NCI-H146 treated with DMSO at 0.1 percent for 48 hours (cell line): ENCODE measurements at regions not wholly inside any gene's neighbourhood (a gene's known extent, or its start where the extent isn't known, plus 50 kb on each side); places are given as distances from the start of the nearest gene placed in this dataset.
"Not testable (repeated sequence)": the region's sequence is repeated elsewhere in the genome, so short reads cannot be mapped to it uniquely, and the experiment has no call there.

Experiments used
- DNase-seq: peaks from one replicate; lab custom pipeline; 2025; ENCODE audit not compliant: unreplicated experiment; lab: John Stamatoyannopoulos, UW

DNA sequence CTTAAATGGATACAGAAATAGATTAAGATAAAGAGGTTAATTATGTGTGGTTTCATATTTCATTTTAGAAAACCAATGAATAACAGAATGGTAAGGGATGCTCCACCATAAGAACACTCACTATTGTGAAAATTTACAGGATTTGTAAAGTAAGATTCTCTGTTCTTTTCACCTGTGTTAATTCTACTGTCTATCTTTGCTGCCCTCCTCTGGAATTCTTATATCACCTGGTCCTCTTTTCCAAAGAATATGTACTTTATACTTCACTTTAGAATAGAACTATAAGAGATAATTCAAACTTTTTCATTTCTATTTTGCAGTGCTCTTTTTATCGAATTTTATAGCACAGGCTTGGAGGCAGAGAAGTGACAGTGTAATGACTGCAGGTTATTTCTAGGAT, 213.4 kb downstream of the LURAP1L start:
- no peak for DNase-seq

DNA sequence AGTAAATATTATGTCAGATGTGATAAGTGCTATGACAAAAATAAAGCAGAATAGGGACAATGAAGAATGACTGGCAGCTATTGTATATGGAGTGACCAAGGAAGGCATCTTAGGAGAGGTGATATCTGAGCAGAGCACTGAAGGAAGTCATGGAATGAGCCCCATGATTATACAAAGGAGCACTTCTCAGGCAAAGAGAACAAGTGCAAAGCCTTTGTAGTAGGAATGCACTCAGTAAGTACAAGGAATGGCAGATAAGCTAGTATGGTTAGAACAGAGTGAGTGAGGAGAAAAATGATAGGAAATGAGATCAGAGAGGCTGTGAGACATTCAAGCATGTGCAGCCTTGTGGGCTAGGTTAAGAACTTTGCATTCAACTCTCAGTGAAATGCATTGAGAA, 214.8 kb downstream of the LURAP1L start:
- no peak for DNase-seq

DNA sequence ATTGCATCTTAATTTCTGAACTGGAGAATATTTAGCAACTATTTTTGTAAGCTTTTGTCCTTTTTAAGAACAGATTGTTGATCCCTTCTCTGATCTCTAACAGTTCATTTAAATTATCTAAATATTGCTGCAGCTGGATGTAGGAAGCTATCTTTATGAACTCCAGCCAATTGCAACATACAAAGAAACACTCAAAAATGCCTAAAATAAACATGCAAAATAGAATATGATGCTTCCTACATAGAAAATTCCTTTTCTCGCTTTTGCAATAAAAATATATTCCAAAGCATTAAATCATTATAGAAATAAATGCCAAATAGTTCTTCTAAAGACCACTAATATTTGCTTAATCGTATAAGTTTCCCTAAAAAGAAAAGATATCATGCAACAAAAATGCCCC, 218.6 kb downstream of the LURAP1L start:
- no peak for DNase-seq

GRCh38 chr9:12997009-12997408, 222.2 kb downstream of the LURAP1L start:
- DNase-seq = no peak

GRCh38 chr9:13001989-13002580, 227.3 kb downstream of the LURAP1L start:
- DNase-seq = no peak

DNA sequence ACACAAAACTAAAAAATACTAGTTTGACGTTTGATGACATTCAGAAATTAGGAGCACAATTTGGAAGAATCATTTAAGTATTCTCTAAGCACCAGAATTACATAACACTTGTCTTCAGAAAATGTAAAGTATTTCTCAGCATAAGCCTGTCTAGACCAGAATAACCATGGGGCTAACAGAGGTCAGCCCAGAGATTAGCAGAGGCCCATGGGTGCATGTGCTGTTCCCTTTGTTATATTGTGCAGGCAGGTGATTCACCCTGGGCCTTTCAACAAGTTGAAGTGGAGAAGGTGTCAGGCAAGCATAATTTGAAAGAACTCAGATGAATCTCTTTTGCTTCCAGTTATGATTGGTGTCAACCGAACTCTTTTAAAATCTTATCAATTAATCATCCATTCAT, 227.9 kb downstream of the LURAP1L start:
- no peak for DNase-seq

GRCh38 chr9:13009871-13010270, 235.1 kb downstream of the LURAP1L start:
- no peak for DNase-seq

DNA sequence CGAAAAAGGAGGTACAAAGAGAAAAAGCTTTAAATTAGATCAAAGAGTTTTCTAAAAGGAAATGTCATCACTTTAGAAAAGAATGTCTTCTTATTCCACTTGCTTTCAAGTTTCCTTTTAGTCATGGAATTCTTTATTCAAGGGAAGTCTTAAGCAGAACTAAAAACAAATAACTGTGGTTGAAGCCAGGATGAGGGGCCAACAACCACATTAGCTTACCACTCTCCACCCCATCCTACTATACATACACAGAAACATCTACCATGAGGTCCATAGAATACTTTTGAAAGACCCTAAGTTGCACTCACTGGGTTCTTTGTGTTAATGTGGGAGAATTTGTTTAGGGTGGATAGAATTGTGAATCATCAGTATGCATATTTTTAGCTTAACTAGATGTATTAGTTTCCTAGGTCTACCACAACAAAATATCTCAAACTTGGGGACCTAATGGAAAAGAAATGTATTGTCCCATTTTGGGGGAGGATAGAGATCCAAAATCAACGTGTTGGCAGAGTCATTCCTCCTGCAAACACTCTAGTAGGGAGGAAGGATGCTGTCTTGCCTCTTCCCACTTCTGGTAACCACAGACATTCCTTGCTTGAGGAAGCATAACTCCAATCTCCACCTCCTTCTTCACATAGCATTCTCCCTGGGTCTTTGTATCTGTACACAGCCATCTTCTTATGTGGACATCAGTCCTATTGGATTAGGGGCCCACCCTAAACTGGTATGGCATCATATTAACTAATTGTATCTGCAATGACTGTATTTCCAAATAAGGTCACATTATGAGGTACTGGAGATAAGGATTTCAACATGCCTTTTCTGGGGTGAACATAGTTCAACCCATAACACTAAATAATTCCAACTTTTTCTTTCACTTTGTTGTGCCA, 239.4 kb downstream of the LURAP1L start:
- DNase-seq = no peak

DNA sequence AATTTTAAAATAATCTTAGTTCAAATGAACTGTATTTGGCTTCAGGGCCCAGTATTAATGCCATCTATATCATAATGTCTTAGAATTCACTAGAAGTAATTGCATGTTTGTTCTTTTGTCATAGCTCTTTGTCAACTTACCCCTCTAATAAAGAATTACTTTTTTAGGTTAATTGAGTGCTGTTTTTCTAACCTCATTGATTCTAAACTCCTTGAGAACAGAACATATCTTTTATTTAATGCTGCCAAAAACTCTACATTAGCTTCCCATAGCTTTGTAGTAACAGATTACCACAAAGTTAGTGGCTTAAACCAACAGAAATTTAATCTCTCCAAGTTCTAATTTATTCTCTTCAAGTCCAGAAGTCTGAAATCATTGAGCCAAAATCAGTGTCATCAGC, 242.4 kb downstream of the LURAP1L start:
- DNase-seq = no peak

DNA sequence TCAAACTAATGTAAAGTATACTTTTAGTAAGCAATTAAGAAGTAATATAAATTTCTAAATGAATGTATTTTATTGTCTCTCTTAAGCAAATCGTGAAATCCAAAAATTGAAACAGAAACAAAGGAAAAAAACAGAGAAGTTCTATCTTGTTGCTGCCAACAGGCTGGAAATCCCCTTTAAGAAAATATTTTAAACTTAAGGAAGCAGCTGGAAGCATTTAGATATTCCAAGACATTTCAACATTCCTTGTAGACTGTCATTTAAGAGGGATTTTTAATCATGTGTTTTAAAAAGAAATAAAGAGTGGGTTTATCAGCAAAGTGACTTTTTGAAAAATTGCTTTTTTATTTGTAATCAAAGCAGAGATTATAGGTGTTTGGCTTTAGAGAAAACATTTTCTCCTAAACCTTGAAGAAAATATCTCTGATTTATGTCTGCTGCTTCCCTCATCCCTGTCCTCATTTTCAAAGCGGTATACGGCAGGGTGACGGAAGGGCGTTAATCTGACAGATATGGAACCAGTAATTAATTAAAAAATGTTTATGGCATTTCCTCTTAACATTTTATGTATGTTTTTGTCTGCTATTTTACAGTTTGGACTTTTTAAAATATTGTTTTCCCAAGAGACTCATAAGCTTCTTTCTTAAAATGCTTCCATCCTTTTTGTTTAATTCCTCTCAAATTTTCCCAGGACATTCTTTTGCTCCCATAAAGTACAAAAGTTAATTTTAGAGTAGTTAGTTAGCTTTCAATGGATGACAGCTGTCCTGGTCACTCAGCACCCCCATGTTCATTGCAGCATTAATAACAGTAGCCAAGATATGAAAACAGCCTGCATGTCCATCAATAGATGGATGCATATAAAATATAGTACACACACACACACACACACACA, 245.6 kb downstream of the LURAP1L start:
- DNase-seq = no peak

DNA sequence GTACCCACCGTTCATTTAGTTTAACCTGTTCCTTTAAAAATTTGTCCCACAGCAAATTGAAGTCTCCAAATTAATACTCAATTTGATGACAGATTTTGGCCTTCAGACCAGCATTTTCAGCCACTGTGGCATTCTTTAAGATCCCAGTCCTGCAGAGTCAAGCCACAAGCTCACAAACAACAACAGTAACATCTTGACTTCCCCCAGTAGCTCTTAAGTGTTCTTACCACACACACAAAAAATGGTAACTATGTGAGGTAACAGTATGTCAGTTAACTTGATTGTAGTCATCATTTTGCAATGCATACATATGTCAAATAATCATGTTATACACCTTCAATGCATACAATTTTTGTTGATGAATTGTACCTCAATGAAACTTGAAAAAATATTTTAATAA, 247.9 kb downstream of the LURAP1L start:
- DNase-seq = no peak

DNA sequence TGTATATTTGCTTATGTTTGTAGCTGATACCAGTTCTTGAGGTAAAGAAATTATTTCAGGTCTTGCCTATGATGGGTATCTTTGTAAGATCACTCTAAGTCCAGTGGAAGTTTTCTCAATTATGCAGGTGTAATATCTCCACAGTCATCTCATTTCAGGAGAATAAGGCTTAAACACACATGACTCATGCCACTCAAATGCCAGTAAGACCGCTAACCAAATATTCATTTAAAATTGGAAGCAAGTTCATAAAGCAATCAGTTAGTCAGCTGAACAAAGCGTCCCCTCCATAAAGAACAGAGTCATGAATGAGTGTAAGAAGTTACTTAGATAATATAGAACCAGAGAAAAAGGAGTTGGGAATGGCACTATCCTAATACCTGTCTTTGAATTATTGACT, 248.7 kb downstream of the LURAP1L start:
- DNase-seq = no peak

GRCh38 chr9:13026956-13027355, 252.1 kb downstream of the LURAP1L start:
- no peak for DNase-seq

- DNase-seq = no peak
Measured at GRCh38 chr9:13027879-13028278, 251.6 kb downstream of the MPDZ start.

- DNase-seq = no peak
Measured at GRCh38 chr9:13032585-13032984, 246.9 kb downstream of the MPDZ start.

DNA sequence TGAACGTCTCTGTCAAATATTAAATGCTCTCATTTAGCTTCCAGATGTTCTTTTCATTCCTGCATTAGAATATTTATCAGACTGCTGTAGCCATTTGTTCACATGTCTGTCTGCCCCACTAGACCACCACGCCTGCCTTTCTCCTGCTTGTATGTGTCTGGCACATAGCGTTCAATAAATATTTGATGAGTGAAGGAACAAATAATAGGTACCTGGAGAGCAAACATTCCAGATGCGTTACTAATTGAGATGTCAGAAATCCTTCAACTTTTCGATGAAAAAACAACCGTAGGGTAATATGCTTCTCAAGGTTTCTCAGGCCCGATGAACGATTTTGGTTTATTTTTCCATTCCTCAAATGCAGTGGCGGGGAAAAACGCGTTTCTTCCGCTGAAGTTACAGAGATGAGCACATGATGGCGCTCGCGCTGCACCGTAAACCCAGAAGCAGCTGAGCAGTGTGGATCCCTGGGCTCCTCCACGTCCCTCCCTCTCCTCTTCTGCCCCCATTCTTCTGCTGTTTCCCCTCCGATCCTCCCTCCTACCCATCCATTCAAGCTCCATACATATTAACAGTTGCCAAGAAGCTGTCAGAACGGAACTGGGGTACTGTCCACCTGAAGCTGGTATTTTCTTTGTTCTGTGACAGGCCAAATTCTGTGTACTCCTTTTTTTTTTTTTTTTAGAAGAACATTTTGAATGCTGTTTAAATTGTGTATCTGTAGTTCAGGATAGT, 245.4 kb downstream of the MPDZ start:
- DNase-seq = peak; percentile 88

- no peak for DNase-seq
Measured at GRCh38 chr9:13034694-13035002, 244.8 kb downstream of the MPDZ start.

- DNase-seq = no peak
Measured at GRCh38 chr9:13035822-13036221, 243.7 kb downstream of the MPDZ start.

DNA sequence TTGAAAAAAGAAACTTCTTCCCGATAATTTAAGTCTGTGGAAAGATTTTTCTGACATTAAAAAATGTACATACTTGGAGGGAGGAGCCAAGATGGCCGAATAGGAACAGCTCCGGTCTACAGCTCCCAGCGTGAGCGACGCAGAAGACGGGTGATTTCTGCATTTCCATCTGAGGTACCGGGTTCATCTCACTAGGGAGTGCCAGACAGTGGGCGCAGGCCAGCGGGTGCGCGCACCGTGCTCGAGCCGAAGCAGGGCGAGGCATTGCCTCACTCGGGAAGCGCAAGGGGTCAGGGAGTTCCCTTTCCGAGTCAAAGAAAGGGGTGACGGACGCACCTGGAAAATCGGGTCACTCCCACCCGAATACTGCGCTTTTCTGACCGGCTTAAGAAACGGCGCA, 241.7 kb downstream of the MPDZ start:
- not testable (repeated sequence) for DNase-seq

DNA sequence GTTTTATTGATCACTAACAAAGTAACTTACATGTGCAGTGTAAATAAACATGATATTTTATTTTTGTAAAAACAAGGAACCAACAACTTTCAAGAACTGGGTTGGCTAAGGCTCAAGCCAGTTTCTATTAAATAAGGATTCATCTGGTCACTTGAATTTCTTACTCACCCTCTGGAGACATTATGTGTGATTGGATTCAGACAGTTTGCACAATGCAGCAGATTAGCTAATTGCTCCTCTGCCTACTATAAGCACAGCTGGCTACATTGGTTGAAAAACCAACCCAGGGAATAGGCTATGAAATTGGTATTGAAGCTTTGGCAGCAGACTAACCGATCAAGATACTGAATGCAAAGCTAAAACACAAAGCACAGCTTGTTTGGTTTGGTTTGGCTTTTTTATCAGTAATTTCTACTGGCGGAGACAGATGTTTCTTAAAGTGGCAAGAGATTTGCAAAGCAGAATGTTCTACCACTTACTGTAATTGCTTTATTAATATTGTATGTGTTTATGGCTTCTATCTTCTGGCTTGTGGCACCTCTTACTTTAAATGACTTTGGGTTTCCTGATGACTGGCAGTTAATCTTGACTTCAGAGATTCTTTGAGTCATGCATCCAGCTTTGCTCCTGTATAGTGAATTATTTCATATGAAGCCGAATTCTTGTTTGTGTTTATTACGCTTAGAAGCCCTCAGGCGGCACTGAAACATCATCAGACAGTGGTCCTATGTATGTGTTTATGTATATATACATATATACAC, 231.5 kb downstream of the MPDZ start:
- DNase-seq = peak; percentile 92
